Epithelial cell of proximal tubule (primary cell): ENCODE measurements at regions not wholly inside any gene's neighbourhood (a gene's known extent, or its start where the extent isn't known, plus 50 kb on each side); places are given as distances from the start of the nearest gene placed in this dataset.
"Not testable (repeated sequence)": the region's sequence is repeated elsewhere in the genome, so short reads cannot be mapped to it uniquely, and the experiment has no call there.

Source experiments
- DNase-seq: peaks from one replicate; pipeline ENCODE4 v3.0.0-alpha.2; 2011; ENCODE audit warnings: low read depth
- H3K4me3 ChIP-seq: 2 replicates; pipeline ENCODE4 v1.5.1; 2011; ENCODE audit warnings: low read depth, mild to moderate bottlenecking, low read length
- CTCF ChIP-seq: conservative IDR thresholded peaks from 2 replicates; pipeline ENCODE4 v1.5.1; 2012; ENCODE audit warnings: low read depth, mild to moderate bottlenecking, low read length

GRCh38 chr1:232123775-232124659, 497.4 kb downstream of the DISC1 start:
- no peak for DNase-seq
- no peak for TF ChIP-seq CTCF
- H3K4me3 ChIP-seq = no peak overlapping the region

- not testable (repeated sequence) for DNase-seq, H3K4me3 ChIP-seq
Measured at GRCh38 chr1:232117903-232118302, 491.3 kb downstream of the DISC1 start.

- H3K4me3 ChIP-seq = no peak overlapping the region
- no peak for DNase-seq
- no peak for TF ChIP-seq CTCF
Measured at GRCh38 chr1:232114985-232115384, 488.4 kb downstream of the DISC1 start.

- H3K4me3 ChIP-seq = no peak overlapping the region
- no peak for DNase-seq
- TF ChIP-seq CTCF = no peak
Measured at GRCh38 chr1:232112076-232112475, 485.5 kb downstream of the DISC1 start.

- H3K4me3 ChIP-seq = no peak overlapping the region
- no peak for DNase-seq
- TF ChIP-seq CTCF = no peak
Measured at GRCh38 chr1:232111611-232112010, 485.0 kb downstream of the DISC1 start.

GRCh38 chr1:232110281-232111090, 483.9 kb downstream of the DISC1 start:
- TF ChIP-seq CTCF = no peak
- DNase-seq = no peak
- no peak overlapping the region for H3K4me3 ChIP-seq

- no peak overlapping the region for H3K4me3 ChIP-seq
- TF ChIP-seq CTCF = no peak
- no peak for DNase-seq
Measured at GRCh38 chr1:232109391-232109790, 482.8 kb downstream of the DISC1 start.
